Brain microvascular endothelial cell (primary cell): ENCODE measurements at regions not wholly inside any gene's neighbourhood (a gene's known extent, or its start where the extent isn't known, plus 50 kb on each side); places are given as distances from the start of the nearest gene placed in this dataset.

Source experiments
- DNase-seq: peaks from one replicate; pipeline ENCODE4 v3.0.0-alpha.2; 2020
- H3K27ac ChIP-seq: fragments of 250-450 bp; sonication (Bioruptor Pico); 2 replicates; pipeline ENCODE4 v1.5.1; 2020; ENCODE audit warnings: mild to moderate bottlenecking, moderate library complexity
- H3K27me3 ChIP-seq: fragments of 250-450 bp; sonication (Bioruptor Pico); replicated peaks from 2 replicates; pipeline ENCODE4 v1.5.1; 2020; ENCODE audit warnings: mild to moderate bottlenecking
- H3K36me3 ChIP-seq: fragments of 250-450 bp; sonication (Bioruptor Pico); replicated peaks from 2 replicates; pipeline ENCODE4 v1.5.1; 2020; ENCODE audit warnings: mild to moderate bottlenecking
- H3K4me3 ChIP-seq: 2 replicates; pipeline ENCODE4 v1.5.1; 2011; ENCODE audit warnings: low read depth, mild to moderate bottlenecking, control low read depth, low read length, moderate library complexity
- CTCF ChIP-seq: IDR thresholded peaks from 2 replicates; pipeline ENCODE4 v1.5.1; 2011; ENCODE audit warnings: low read depth, mild to moderate bottlenecking, moderate library complexity, low read length, control low read depth, inconsistent platforms; ENCODE audit errors: missing control alignments
- in situ Hi-C: cut with HindIII; loops from 2 replicates; pipeline ENCODE4 v1.10.0; 2017; ENCODE audit warnings: low sequenced_read_pairs, low pct_ligation_motif_present

DNA sequence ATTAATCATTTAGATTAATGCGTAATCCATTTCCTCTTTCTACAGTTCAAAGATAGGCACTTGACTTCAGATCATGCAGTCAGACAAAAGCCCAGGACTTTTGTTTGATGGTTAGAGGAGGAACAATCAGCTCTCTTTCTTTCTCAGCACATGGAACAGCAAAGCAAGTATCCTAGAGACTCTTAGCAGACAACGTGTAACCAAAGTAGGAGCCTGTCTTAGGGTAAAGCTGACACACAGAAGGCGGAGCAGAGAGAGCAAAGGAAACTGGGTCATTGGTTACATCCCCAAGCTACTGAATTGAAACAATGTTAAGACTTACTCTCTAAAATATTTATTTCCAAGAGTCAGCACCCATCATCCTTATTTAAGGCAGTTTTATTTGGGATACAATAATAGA lies 110.0 kb upstream of the HES1 start:
- no peak overlapping the region for H3K4me3 ChIP-seq
- in situ Hi-C loops: no loop called here

GRCh38 chr3:194028434-194029004 lies 107.4 kb upstream of the HES1 start:
- no peak overlapping the region for H3K27ac ChIP-seq
- peaks cover 23% of the 10 kb centered on the region for H3K27me3 ChIP-seq
- DNase-seq: no peak
- in situ Hi-C loops: no loop called here
- no peak overlapping the region for H3K4me3 ChIP-seq
- TF ChIP-seq CTCF: no peak
- H3K36me3 ChIP-seq: no peaks in the 10 kb centered on the region

More for the DNA sequence above, 110.0 kb upstream of the HES1 start:
- TF ChIP-seq CTCF: no peak
- no peak for DNase-seq
- Histone ChIP-seq H3K27me3 (peaks cover 31% of the 10 kb centered on the region), H3K36me3 (no peaks in the 10 kb centered on the region), H3K27ac (no peak overlapping the region)

DNA sequence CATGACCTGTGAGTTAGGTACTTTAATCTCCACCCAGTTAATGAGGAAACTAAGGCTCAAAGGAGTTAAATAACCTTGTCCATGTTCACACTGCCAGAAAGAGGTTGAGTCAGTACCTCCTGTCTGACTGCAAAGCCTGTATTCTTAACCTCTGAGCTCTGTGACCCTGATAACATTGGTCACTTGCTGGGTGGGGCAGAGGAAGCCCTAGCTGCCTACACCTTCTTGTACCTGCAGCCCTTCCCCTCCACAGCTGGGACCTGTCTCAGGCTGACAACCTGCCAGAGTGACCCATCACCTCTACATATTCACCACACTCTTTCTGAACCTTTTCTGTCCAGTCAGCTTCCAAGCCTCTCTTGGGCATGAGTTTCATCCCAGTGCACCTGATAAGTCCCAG lies 106.1 kb upstream of the HES1 start:
- no peaks in the 10 kb centered on the region for H3K36me3 ChIP-seq
- no peak overlapping the region for H3K4me3 ChIP-seq
- no peak for TF ChIP-seq CTCF
- H3K27ac ChIP-seq: no peak overlapping the region
- in situ Hi-C loops: no loop called here
- peaks cover 25% of the 10 kb centered on the region for H3K27me3 ChIP-seq
- no peak for DNase-seq

DNA sequence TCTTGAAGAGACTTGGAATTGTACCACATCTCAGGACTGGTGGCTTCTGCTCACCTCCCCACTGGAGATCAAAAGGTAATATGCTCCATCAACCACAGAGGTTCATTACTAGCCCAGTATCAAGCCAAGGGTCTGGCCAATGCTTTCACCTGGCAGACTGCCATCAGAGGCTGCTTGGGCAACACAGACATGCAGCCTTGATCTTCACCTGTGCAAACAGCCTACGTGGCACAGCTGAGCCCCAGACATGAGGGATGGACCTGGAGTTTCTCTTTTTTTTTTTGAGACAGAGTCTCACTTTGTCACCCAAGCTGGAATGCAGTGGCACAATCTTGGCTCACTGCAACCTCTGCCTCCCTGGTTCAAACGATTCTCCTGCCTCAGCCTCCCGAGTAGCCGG lies 105.6 kb upstream of the HES1 start:
- no peak for TF ChIP-seq CTCF
- DNase-seq: no peak
- no peaks in the 10 kb centered on the region for H3K36me3 ChIP-seq
- H3K27ac ChIP-seq: no peak overlapping the region
- in situ Hi-C loops: no loop called here
- H3K27me3 ChIP-seq: peaks cover 27% of the 10 kb centered on the region
- no peak overlapping the region for H3K4me3 ChIP-seq

DNA sequence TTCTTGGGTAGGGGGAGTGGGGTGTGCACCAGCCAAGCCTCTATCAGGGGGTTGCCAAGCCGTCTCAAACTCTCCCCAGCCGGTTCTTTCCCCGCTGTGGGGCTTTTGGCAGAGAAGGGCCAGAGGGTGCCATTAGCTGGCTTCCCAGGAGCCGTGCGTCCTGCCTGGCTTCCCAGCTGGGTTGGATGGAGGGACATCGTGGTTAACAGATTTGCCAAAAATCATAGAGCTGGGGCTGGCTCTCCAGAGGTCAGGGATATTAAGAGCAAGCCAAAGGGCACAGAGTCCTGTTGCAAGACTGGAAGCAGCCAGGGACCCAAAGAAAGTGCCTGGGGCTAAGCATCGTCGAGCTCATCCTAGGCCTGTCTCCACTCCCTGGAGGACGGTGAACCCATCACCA lies 104.6 kb upstream of the HES1 start:
- DNase-seq: no peak
- Histone ChIP-seq H3K27ac (no peak overlapping the region), H3K27me3 (peaks cover 28% of the 10 kb centered on the region), H3K36me3 (no peaks in the 10 kb centered on the region), H3K4me3 (no peak overlapping the region)
- no peak for TF ChIP-seq CTCF
- in situ Hi-C loops: no loop called here

DNA sequence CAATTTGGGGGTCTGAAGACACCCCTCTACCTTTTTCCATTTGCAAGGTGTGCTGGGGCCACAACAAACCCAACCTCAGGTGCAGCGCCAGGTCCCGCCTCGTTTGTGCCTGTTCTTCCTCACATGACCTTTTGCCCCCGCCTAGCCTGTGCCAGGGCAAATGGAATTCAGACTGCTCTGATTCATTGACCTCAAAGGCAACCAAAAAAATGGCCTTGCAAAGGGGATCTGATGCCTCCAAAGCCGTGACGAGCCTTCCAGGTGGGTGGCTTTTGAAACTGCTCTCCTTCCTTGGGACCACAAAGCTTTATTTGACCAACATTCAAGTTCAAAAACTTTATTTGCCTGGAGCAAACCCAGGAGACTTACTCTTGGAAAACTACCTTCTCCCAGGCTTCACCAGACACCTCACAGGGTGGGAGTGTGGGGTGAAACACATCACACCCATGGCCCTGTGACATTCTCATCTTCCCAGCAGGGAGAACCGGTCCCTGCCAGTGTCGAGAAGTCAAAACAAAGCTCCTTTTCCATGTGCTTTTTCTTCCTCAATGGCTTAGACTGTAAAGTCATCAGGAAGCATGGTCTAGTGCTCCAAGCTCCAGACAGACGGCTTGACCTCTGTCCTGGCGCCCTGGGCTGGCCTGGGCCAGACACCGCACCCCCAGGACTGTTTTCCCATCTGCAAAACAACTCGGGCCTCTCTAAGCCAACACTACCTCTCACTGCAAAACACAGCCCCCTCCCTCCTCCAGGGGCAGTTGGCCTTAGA lies 103.9 kb upstream of the HES1 start:
- in situ Hi-C loops: no loop called here
- no peak overlapping the region for H3K4me3 ChIP-seq
- no peak for DNase-seq
- no peak overlapping the region for H3K27ac ChIP-seq
- H3K36me3 ChIP-seq: no peaks in the 10 kb centered on the region
- no peak for TF ChIP-seq CTCF
- peaks cover 24% of the 10 kb centered on the region for H3K27me3 ChIP-seq
